ENCODE measurements at regions not wholly inside any gene's neighbourhood (a gene's known extent, or its start where the extent isn't known, plus 50 kb on each side); places are given as distances from the start of the nearest gene placed in this dataset.

GRCh38 chr10:36325815-36326214 lies 683.7 kb upstream of the FZD8 start:
- Histone ChIP-seq H3K4me2 (ENCODE audit: low read depth, low read length, poor library complexity, severe bottlenecking) (no peak overlapping the region), H3K9ac (ENCODE audit: low read depth, low read length, poor library complexity, severe bottlenecking) (no peak overlapping the region), H3K9me3 (ENCODE audit: insufficient read depth, low read depth, low read length) (peaks cover 3% of the 10 kb centered on the region; the same call in 1 of the 2 replicates), H3K4me3 (ENCODE audit: low read length, poor library complexity, severe bottlenecking) (no peak overlapping the region), H3K27me3 (ENCODE audit: insufficient read depth, low read length, poor library complexity, severe bottlenecking) (no peaks in the 10 kb centered on the region), H3K36me3 (ENCODE audit: insufficient read depth, low read length) (no peaks in the 10 kb centered on the region), H3F3A (ENCODE audit: low read depth) (no peaks in the 10 kb centered on the region), H3K9me2 (replicated peaks; ENCODE audit: low read depth, low read length) (no peaks in the 10 kb centered on the region), H3K4me1 (ENCODE audit: insufficient read depth, low read length, poor library complexity, severe bottlenecking) (no peaks in the 10 kb centered on the region), H4K20me1 (ENCODE audit: insufficient read depth, low read length, poor library complexity, severe bottlenecking) (no peaks in the 10 kb centered on the region), H3K79me2 (ENCODE audit: insufficient read depth, low read length) (no peaks in the 10 kb centered on the region), H2AFZ (ENCODE audit: low read length) (no peak overlapping the region)
- no peak for TF ChIP-seq EZH2phosphoT487 (IDR thresholded peaks at IDR 0.05; ENCODE audit: borderline replicate concordance)
- TF ChIP-seq, protein P1, sequence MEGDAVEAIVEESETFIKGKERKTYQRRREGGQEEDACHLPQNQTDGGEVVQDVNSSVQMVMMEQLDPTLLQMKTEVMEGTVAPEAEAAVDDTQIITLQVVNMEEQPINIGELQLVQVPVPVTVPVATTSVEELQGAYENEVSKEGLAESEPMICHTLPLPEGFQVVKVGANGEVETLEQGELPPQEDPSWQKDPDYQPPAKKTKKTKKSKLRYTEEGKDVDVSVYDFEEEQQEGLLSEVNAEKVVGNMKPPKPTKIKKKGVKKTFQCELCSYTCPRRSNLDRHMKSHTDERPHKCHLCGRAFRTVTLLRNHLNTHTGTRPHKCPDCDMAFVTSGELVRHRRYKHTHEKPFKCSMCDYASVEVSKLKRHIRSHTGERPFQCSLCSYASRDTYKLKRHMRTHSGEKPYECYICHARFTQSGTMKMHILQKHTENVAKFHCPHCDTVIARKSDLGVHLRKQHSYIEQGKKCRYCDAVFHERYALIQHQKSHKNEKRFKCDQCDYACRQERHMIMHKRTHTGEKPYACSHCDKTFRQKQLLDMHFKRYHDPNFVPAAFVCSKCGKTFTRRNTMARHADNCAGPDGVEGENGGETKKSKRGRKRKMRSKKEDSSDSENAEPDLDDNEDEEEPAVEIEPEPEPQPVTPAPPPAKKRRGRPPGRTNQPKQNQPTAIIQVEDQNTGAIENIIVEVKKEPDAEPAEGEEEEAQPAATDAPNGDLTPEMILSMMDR (conservative IDR thresholded peaks at IDR 0.05; ENCODE audit: low read length), result no peak

GRCh38 chr10:36324831-36325230 lies 682.7 kb upstream of the FZD8 start:
- H3K9me3 ChIP-seq (ENCODE audit: insufficient read depth, low read depth, low read length), result peaks cover 4% of the 10 kb centered on the region; the same call in 1 of the 2 replicates
- TF ChIP-seq, protein P1 (conservative IDR thresholded peaks at IDR 0.05; ENCODE audit: low read length), result no peak
- TF ChIP-seq EZH2phosphoT487 (IDR thresholded peaks at IDR 0.05; ENCODE audit: borderline replicate concordance), result no peak

GRCh38 chr10:36313142-36313541 lies 671.0 kb upstream of the FZD8 start:
- Histone ChIP-seq H3K9me3 (ENCODE audit: insufficient read depth, low read depth, low read length) (0 out of 2 replicates have a peak, but pooled peaks cover 3% of the 10 kb centered on the region), H3K9ac (ENCODE audit: low read depth, low read length, poor library complexity, severe bottlenecking) (no peak overlapping the region), H3K4me1 (ENCODE audit: insufficient read depth, low read length, poor library complexity, severe bottlenecking) (no peaks in the 10 kb centered on the region), H4K20me1 (ENCODE audit: insufficient read depth, low read length, poor library complexity, severe bottlenecking) (no peaks in the 10 kb centered on the region), H3K9me2 (replicated peaks; ENCODE audit: low read depth, low read length) (no peaks in the 10 kb centered on the region), H3K79me2 (ENCODE audit: insufficient read depth, low read length) (no peaks in the 10 kb centered on the region), H3K27me3 (ENCODE audit: insufficient read depth, low read length, poor library complexity, severe bottlenecking) (no peaks in the 10 kb centered on the region), H3K4me2 (ENCODE audit: low read depth, low read length, poor library complexity, severe bottlenecking) (no peak overlapping the region), H2AFZ (ENCODE audit: low read length) (no peak overlapping the region), H3K4me3 (ENCODE audit: low read length, poor library complexity, severe bottlenecking) (no peak overlapping the region), H3K36me3 (ENCODE audit: insufficient read depth, low read length) (no peaks in the 10 kb centered on the region), H3F3A (ENCODE audit: low read depth) (no peaks in the 10 kb centered on the region)
- no peak for TF ChIP-seq EZH2phosphoT487 (IDR thresholded peaks at IDR 0.05; ENCODE audit: borderline replicate concordance)
- TF ChIP-seq, protein P1 (conservative IDR thresholded peaks at IDR 0.05; ENCODE audit: low read length), result no peak

More at GRCh38 chr10:36324831-36325230, 682.7 kb upstream of the FZD8 start:
- H3K36me3 ChIP-seq (ENCODE audit: insufficient read depth, low read length), result no peaks in the 10 kb centered on the region
- no peaks in the 10 kb centered on the region for H4K20me1 ChIP-seq (ENCODE audit: insufficient read depth, low read length, poor library complexity, severe bottlenecking)
- H3K79me2 ChIP-seq (ENCODE audit: insufficient read depth, low read length), result no peaks in the 10 kb centered on the region
- no peak overlapping the region for H3K4me2 ChIP-seq (ENCODE audit: low read depth, low read length, poor library complexity, severe bottlenecking)
- H3F3A ChIP-seq (ENCODE audit: low read depth), result no peaks in the 10 kb centered on the region
- no peak overlapping the region for H2AFZ ChIP-seq (ENCODE audit: low read length)
- no peak overlapping the region for H3K4me3 ChIP-seq (ENCODE audit: low read length, poor library complexity, severe bottlenecking)
- H3K9me2 ChIP-seq (replicated peaks; ENCODE audit: low read depth, low read length), result no peaks in the 10 kb centered on the region
- no peaks in the 10 kb centered on the region for H3K27me3 ChIP-seq (ENCODE audit: insufficient read depth, low read length, poor library complexity, severe bottlenecking)
- H3K4me1 ChIP-seq (ENCODE audit: insufficient read depth, low read length, poor library complexity, severe bottlenecking), result no peaks in the 10 kb centered on the region
- no peak overlapping the region for H3K9ac ChIP-seq (ENCODE audit: low read depth, low read length, poor library complexity, severe bottlenecking)

Measured in Loucy (cell line).